Stimulated activated CD4-positive, alpha-beta T cell treated with anti-CD3 and anti-CD28 coated beads, TNF-alpha, amount 100 ng/mL, for 24 hours (primary cell): ENCODE measurements at regions not wholly inside any gene's neighbourhood (a gene's known extent, or its start where the extent isn't known, plus 50 kb on each side); places are given as distances from the start of the nearest gene placed in this dataset.

Source experiments
- DNase-seq, 3 experiments: peaks; one replicate each; pipeline ENCODE4 v3.0.0-alpha.2; 2020; ENCODE audit warnings: low read depth in 3 of 3

DNA sequence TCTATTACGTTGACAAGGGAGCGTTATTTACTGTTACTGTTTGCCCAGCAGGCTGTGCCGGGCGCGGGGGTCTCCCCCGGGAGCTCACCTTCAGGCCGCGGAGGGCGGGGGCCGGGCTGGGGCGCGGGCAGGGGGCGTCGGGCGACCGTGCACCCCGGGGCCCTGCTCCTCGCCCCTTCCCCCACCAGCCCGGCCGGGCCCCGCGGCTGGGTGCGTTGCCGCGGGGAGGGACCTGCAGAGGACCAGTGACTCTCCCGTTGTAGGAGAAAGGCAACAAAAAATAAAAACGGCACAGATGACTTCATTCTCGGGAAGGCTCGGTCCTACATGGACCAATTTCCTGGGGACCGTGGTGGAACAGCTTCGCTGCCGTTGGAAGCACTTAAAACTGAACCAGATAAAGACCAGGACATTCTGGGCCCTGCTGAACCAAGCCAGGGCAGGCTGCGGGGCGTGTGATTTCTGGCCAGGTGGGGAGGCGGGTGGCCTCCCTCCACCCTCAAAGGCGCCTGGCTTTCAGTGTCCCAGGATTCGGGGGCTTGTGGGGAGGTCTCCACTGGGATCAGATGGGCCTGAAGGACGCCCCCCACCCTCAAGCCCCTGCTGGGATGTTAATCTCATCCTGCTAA is 57.4 kb downstream of the IGLL1 start:
- DNase-seq, result no peak

DNA sequence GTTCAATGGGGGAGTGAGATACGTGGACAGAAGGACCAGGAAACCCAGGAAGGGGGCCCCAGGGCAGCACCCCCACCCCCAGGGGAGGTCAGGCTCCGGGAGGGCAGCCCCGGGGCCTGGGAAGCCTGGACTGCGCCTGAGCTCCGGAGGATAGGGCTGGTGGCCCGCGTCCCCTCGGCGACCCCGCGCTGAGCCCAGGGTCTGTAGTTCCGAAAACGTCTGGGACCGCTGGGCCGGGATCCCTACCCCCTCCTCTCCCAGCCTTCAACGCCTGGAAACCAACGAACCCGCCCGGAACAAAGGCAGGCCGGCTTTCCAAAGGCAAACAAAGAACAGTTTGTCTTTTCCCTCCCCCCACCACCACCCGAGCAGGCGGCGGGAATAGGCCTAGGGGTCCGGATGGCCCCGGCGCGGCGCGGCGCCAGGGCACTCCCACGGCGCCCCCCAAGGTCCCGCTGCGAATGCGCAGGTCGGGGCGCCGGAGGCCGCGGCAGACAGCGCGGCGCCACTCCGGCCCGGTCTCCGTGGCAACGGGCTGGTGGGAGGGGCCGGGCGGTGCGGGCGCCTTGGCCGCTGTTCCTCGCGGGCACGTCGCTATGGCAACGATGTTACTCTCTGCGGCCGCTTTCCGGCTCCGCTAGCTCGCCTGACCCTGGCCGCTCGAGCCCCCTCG is 58.5 kb downstream of the IGLL1 start:
- peak; percentile 29 to 70 (median 36) for DNase-seq

DNA sequence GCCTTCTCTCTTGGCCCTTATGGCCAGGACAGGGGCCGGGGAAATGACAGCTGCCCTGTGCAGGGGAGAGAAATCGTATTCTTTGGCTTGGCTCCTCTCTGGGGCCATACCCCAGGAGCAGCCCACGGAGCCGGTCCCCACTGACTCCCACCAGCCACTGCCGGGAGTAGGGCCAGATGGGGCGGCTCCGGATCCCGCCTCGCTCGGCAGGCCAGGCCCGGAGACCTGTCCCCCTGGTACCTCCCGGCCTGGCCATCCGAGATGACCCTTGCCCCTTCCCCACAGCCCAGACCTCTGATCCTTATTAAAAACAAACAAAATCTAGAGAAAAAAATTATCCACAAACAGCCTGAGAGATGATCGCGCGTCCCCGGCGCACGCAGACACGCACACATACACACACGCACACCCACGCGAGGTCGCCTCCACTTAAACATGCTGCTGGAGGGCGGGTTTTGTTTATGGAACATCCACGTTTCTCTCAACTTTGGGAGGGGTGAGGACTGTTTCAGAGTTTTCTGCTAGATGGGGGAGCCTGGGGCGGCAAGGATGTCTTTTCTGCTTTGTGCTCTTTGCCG is 59.1 kb downstream of the IGLL1 start:
- no peak for DNase-seq

DNA sequence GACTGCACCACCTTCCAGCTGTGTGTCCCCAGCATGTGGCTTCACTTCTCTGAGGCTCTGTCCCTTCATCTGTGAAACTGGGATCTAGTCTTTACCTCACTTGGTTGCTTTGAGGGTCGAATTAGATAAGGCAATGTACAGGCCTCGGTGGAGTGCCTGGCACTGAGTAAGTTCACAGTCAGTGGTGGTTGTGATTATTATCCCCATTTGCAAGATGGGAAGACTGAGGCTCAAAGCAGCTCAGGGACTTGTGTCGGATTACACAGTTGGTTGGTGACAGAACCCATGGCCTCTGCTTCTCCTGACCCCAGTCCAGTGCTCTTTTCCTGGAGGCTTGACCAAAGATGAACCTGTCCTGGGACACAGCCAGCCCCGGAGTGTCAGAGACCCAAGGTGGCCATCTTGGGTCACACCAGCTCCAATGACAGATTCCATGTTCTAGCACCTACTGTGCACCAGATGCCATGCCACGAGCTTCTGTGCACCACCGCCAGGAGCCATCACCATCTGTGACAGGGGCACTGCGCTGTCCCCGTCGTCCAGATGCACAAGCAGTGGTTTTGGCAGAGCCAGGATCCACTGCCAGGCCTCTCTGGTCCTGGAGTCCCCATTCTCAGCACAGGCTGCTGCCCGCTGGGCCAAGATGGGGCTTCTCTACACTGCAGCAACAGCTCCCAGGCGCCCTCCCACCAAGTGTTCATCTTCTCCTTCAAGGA is 60.5 kb downstream of the IGLL1 start:
- DNase-seq, result no peak

DNA sequence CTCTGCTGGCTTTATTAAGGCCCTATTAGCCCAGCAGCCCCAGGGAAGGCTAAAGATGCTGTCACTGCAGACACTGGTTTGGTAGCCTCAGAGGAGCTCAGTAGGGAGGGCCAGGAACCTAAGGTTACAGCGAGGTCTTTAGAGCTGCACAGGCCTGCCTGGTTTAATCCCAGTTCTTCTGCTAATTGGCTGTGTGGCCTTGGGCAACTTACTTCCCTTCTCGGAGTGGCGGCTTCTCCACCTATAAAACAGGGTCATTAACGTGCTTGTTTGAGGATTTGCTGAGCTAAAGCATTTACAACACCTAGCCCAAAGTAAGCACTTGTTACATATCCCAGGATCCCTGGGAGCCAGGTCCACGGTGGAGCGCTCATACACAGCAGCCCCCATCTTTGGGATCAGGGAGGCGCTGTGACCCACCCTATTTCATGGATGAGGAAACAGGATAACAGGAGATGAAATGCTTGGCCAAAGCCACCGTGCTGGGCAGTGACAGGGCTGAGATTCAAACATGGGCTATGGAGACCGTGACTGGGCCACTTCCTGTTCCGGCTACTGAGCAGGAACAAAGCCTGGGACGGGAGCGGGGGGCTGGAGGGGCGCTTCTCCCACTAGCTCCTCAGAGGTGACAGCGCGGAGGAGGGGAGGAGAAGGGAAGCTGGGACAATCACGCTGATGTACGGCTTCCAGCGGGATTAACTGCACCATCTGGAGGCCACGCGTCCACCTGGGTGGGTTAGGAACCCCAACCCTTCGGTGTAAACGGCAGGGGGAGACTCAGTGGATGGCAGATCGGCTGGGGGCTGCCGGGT is 61.5 kb downstream of the IGLL1 start:
- DNase-seq, result no peak

DNA sequence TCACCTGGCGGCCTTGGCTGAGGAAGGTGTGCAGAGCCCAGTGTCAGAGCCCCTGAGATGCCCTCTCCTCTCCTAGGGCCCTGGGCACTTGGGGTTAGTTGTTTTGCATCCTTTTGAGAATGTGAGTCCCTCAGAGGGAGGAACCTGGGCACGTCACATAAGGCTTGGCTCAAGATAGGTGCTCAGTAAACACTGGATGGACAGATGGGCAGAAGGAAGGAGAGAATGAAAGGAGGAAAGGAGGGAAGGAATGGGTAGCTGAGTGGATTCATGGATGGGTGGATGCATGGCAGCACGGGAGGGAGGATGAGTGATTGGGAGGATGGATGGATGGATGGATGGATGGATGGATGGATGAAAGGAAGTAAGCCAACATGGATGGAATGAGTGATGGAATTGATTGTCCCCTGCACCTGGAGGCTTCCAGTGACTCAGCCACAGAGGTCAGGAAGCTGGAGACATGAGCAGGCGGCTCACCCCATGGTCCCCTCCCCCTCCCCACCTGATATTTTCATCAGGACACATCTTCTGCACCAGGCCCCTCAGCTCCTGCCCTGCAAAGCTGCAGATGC is 62.2 kb downstream of the IGLL1 start:
- DNase-seq, result no peak

DNA sequence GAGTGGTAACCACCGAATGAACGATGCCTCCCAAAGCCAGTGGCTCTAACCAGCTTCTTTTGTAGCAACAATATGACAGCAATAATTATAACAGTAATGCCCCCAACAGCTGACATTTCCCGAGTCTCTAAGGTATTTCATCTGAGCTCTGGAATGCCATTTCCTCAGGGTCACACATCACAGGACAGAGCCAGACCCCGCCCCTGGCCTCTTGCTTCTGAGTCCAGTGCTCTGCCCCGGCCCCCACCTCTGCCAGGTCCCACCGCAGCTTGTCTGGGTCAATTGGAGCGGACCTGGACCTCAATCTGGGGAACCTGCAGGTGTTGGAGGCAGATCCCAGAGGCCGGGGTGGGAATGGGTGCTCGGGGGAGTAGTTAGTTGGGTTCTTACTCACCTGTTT is 63.8 kb downstream of the IGLL1 start:
- no peak for DNase-seq

DNA sequence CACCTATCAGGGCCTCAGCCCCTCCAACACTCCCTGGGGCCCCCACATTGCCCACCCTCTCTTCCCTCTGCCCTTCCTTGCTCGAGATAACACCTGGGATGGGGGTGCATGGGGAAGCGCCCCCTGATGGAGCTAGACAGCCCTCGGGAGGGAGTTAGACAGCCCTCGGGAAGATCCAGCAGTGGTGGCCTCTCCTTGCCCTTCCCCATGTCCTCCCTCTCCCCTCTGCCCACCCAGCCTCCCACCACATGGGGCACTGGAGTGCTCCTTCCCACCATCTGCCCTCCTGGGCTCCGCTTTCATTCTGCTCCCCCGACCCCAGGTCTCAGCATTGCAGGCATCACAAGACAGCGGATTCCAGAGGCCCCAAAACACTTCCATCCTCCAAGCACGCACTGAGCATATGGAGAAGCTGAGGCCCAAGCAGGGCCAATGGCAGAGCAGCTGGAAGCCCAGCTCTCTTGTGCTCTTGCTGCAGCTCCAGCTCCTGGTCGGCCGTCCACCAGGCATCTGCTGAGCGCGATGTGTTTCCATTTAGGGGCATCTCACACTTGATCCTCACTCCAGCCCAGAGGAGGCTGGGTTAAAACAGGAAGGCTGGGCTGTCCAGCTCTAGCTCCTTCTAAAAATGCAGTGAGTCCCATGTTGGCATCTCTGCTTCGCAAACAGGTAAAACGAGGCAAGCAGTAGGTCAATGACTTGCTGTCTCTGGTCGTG is 65.6 kb downstream of the IGLL1 start:
- no peak for DNase-seq

DNA sequence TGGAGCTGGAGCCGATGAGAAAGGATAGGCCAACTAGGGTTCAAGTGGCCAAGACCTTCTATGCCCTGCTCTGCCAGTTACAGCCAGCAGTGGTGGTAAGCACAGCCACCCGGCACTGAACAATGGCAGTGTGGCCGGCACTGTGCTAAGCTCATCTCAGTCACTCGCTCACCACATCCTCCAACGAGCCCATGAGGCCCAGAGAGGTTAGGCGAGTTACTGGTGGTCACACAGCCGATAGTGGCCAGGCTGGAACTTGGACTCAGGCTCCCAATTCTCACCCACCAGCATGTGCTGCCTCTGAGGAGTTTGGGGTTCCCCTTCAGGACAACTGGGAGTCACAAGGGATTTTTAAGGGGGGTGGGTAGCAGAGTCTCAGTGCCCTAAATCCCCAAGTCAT is 66.4 kb downstream of the IGLL1 start:
- no peak for DNase-seq

DNA sequence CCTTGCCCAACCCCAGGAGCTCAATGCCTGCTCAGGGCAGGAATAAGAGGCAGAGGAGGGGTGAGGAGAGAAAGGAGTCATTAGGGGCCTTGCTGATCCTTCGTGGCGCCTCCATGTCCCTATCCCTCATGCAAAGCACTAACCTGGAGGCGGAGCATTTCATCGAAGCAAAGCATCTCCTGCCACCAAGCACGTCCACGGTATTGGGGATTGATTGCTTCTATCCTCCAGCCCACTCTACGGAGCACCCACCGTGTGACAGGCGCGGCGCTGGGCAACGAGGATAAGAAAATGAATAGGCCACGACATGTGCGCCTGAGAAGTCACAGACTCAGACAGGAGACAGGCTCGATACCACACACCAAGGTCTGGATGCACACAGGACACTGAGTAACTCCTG is 67.0 kb downstream of the IGLL1 start:
- no peak for DNase-seq

DNA sequence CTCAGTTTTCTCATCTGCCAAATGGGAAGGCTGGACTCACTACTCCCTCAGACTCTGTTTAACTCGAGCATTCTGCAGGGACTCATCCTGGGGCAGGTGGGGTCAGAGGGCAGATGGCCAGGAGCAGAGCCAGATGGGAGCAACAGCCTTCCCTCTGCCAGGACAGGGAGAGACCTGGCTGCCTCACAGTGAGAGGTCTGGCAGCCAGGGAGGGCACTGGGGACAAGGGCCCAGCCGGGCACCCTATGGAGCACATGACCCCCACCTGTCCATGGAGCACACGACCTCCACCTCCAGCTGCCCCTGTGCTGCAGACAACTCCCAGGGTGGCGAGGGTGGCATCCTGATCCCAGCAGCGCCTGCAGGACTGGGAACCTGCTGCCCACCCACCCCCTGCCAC is 67.4 kb downstream of the IGLL1 start:
- DNase-seq, result no peak

DNA sequence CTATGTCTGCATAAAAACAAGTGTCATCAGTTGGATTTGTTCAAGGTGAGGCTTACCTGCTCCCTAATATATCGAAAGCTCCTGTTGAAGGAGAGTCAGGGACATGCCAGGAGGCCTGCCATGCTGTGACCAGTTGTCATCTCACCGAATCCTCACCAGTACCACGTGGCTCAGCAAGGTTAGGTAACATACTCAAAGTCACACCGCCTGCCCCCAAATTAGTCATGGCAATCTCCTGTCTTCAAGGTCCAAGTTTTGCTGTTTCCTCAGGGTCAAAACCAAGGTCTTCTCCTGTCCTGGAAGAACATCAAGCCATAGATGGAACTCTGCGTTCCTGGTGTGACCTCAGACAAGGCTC is 67.8 kb downstream of the IGLL1 start:
- no peak for DNase-seq

DNA sequence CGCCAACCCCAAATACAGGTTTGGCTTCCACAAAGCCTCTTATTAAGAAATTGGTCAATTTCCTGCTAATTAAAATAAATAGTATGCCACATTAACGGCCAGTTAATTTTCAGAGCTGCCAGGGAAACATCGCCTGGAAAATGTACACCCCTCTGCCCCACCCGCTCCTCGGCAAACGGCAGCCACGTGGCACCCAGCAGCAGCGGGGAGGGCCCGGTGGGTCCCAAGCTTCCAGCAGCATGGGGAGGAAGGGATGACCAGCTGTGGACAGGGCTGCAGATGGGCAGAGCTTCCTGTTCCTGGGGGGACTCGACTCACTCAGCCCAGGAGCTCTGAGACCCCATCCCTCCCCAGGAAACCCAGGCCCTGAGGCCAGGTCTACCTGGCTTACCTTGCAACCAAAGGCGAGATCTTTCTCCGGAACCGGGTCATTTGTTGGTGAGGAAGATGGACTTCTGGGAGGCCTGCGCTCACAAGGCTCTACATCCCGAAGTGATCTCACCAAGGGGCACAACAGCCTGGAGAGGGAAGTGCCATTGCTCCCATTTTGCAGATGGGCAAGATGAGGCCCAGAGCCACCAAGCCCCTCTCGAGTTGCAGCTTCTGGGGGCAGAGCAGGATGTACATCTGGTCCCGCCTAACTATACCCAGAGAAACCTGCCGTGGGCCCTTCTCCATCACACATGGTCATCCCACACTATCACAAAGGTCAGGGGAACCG is 68.3 kb downstream of the IGLL1 start:
- DNase-seq, result no peak

DNA sequence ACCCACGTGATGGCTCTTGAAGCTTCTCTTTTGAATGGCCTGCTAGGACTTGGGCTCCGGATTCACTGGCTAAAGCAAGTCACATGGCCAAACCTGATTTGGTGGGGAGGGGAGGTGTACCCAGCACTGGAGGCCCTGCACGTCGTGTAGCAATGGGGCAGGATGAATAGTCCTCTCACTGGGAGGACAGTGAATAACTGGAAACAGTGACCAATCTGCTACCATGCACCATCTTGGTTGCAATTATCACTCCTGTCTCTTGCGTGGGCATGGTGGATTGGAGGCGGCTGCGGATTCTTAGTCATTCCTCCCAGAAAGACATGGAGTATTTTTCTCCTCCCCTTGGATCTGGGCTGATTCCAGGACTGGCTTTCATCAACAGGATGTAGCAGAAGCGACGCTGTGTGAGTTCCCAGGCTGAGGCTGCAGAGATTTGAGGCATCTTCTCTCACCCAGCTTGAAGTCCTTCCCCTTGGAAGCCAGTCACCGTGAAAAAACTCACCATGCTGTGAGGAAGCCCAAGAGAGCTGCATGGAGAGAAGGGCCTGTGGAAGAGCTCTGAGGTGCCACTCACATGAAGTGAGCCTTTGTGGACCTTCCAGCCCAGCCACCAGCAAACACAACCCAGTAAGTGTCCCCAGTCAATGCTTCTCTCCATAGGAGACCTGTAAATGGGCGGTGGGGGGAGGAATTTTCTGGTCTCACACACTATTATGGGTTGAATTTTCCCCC is 70.4 kb downstream of the IGLL1 start:
- no peak for DNase-seq

DNA sequence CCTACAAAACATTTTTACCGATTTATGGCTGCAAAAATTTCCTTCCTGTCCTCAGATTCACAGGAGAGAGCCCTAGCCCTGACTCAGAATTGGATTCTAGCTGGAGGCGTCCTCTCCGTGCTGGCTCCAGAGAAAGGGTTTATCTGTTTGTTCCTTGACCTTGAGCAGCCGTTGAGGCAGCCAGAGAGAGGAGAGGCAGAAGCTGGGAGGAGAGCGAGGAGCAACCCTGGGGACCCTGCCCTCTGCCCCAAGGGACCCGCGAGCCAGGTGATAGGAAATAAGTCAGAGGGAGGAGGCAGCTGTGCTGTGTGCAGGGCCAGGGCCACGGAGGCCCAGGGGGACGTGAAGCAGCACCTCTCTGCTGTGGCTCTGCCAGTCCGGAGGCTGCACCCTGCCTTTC is 75.6 kb downstream of the IGLL1 start:
- DNase-seq, result no peak

DNA sequence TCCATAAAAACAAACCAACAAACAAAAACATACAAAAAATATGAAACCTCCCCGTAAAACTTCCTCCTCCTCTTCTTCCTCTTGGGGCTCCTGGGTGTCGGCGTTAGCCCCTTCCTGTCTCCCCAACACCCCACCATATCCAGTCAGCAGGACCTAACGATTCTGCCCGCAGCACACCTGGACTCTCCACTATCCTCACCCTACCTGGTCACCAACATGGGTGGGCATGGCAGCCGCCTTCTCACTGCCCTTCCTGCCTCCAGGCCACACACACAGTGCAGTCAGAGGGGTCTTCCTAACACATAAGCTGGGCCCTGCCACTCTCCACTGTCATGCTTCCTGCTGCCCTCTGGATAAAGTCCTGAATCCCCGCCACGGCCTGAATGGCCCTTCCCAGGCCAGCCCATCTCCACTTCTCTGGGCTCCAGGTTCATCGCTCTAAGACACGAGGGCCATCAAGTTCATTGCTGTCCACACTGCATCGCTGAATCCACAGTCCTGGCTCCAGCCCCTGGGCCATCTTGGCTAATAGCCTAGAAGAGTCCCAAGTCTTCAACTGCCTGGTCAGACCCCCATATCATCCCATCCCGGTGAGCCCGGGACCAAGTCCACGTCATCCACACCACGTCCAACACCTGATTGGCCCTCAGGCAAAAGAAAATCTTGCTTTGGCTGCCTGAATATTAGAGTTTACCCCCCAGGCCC is 76.2 kb downstream of the IGLL1 start:
- DNase-seq, result no peak

DNA sequence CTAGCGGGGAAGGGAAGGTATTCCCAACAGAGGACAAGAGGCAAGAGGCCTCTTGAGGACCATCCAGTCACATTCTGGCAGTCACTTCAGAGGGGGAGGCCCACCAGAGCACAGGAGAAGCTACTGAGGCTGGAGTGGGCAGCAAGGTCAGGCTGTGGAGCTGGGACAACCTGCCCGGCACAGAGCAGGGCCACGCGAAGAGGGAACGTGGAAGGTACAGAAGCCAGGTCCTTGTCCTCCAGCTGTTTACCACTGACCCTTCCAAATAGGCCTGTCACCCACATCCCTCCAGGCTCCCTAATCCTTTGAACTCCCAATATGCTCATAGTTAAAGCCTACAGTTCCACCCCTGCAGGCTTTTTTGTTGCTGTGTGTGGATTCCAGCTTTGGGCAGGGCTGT is 76.9 kb downstream of the IGLL1 start:
- no peak for DNase-seq

DNA sequence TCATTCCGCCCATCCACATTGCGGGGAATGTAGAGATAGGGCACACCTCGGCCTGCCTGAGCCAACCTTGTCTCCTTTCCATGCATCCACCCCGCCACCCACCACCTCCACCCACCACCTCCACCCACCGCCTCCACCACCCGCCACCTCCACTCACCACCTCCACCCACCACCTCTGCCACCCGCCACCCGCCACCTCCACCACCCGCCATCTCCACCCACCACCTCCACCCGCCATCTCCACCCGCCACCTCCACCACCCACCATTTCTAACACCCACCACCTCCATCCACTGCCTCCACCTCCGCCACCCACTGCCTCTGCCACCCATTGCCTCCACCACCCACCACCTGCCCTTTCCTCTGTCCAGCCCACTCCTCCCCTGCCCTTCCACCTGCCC is 78.4 kb downstream of the IGLL1 start:
- DNase-seq, result no peak

DNA sequence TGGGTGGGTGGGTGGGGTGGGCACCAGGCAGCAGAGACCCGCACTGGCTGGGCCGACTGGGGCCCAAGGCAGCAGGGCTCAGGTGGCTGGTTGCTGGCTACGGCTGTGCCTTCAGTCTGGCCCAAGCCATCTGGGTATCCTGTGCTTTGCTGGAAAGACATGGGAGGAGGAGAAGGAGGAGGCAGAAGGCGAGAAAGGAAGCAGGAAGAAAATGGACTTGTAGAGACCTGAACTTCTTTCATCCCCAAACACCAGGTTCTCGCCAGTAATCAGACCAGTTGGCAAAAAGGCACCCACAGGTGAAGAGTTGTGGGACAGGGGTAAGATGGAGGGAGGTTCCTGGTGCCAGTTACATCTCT is 78.8 kb downstream of the IGLL1 start:
- no peak for DNase-seq
